Lung (tissue), 11 donors: ENCODE measurements at regions not wholly inside any gene's neighbourhood (a gene's known extent, or its start where the extent isn't known, plus 50 kb on each side); places are given as distances from the start of the nearest gene placed in this dataset.

Source experiments
- ATAC-seq: fragments of 200-7000 bp; cut with Tn5 transposase; one replicate; pipeline ENCODE4 v1.9.1; 2020; ENCODE audit warnings: moderate number of reproducible peaks; ENCODE audit not compliant: insufficient read depth, low FRiP score
- DNase-seq, 3 donors: peaks; one replicate each; pipeline ENCODE4 v3.0.0-alpha.2; 2013 to 2017
- H3K27ac ChIP-seq, 2 donors: one replicate each; pipeline ENCODE4 v1.5.1; 2013; ENCODE audit warnings: mild to moderate bottlenecking in 2 of 2, moderate library complexity in 2 of 2, control low read depth in 1 of 2, inconsistent platforms in 1 of 2, low read depth in 1 of 2, low read length in 1 of 2
- H3K27me3 ChIP-seq, 3 donors: one replicate each; pipeline ENCODE4 v1.5.1; 2013; ENCODE audit warnings: low read length in 2 of 3; ENCODE audit not compliant: control insufficient read depth in 3 of 3, insufficient read depth in 3 of 3
- H3K36me3 ChIP-seq, 4 donors: one replicate each; pipeline ENCODE4 v1.5.1; 2013; ENCODE audit warnings: low read length in 4 of 4, mild to moderate bottlenecking in 1 of 4, moderate library complexity in 1 of 4; ENCODE audit not compliant: control insufficient read depth in 4 of 4, insufficient read depth in 4 of 4
- H3K4me1 ChIP-seq, 5 donors: one replicate each; pipeline ENCODE4 v1.5.1; 2013; ENCODE audit warnings: low read length in 5 of 5, mild to moderate bottlenecking in 2 of 5, moderate library complexity in 1 of 5; ENCODE audit not compliant: control insufficient read depth in 5 of 5, insufficient read depth in 5 of 5
- H3K4me3 ChIP-seq: one replicate; pipeline ENCODE4 v1.5.1; 2013; ENCODE audit warnings: mild to moderate bottlenecking, control low read depth, moderate library complexity
- H3K9ac ChIP-seq, 2 donors: one replicate each; pipeline ENCODE4 v1.5.1; 2013; ENCODE audit warnings: low read length in 2 of 2, control low read depth in 1 of 2; ENCODE audit not compliant: insufficient read depth in 1 of 2
- H3K9me3 ChIP-seq, 4 donors: one replicate each; pipeline ENCODE4 v1.5.1; 2013; ENCODE audit warnings: low read length in 3 of 4, mild to moderate bottlenecking in 1 of 4, moderate library complexity in 1 of 4; ENCODE audit not compliant: control insufficient read depth in 4 of 4, insufficient read depth in 3 of 4
- WGBS, 2 donors: extraction: QIAGEN DNeasy Blood & Tissue Kit; methylation state at CpG; one replicate each; pipeline ENCODE4 v1.1.7; 2013; 5-methylcytosine and 5-hydroxymethylcytosine counted together
- TF ChIP-seq, protein P1 (sequence below): IDR thresholded peaks from 2 replicates; pipeline ENCODE4 v1.5.1; 2012; ENCODE audit warnings: mild to moderate bottlenecking; ENCODE audit errors: control extremely low read depth, extremely low read depth
- donor health status: control.
- donor health status: control.
- donor health status: Bipolar disorder and iron deficiency.
- donor health status: healthy.
- donor health status: DM: yes; HTN: yes; CAD: no.

DNA sequence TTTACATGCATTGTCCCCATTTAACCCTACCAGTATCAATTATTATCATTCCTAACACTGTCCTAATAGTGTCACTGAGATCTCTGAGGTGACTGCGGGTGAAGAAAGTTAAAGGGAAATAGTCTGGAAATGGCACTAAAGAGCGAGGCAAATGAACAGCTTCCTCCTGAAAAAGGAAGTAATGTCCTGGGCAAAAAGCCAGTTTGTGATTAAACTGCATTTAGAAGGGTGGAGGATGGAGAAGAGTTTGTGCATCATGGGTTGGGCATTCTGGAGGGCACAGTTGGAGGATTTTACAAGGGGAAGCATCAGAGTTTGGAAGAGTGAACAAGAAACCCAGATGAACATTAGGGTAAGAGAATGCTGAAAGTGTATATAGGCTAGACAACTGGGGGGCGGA lies 60.5 kb upstream of the SLC25A4 start:
- H3K4me3 ChIP-seq = no peak overlapping the region
- H3K27me3 ChIP-seq = peaks cover 0 to 3% (median 0%) of the 10 kb centered on the region in 3 donors
- ATAC-seq (no peak), DNase-seq (no peak)
- no peaks in the 10 kb centered on the region for H3K9me3 ChIP-seq
- no peak overlapping the region for H3K9ac ChIP-seq
- H3K27ac ChIP-seq = no peak overlapping the region
- no peaks in the 10 kb centered on the region for H3K36me3 ChIP-seq
- WGBS, 2 donors = 47 to 58% methylated on average over 3 of the region's 3 CpGs
- no peaks in the 10 kb centered on the region for H3K4me1 ChIP-seq
- TF ChIP-seq, protein P1, sequence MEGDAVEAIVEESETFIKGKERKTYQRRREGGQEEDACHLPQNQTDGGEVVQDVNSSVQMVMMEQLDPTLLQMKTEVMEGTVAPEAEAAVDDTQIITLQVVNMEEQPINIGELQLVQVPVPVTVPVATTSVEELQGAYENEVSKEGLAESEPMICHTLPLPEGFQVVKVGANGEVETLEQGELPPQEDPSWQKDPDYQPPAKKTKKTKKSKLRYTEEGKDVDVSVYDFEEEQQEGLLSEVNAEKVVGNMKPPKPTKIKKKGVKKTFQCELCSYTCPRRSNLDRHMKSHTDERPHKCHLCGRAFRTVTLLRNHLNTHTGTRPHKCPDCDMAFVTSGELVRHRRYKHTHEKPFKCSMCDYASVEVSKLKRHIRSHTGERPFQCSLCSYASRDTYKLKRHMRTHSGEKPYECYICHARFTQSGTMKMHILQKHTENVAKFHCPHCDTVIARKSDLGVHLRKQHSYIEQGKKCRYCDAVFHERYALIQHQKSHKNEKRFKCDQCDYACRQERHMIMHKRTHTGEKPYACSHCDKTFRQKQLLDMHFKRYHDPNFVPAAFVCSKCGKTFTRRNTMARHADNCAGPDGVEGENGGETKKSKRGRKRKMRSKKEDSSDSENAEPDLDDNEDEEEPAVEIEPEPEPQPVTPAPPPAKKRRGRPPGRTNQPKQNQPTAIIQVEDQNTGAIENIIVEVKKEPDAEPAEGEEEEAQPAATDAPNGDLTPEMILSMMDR = no peak

DNA sequence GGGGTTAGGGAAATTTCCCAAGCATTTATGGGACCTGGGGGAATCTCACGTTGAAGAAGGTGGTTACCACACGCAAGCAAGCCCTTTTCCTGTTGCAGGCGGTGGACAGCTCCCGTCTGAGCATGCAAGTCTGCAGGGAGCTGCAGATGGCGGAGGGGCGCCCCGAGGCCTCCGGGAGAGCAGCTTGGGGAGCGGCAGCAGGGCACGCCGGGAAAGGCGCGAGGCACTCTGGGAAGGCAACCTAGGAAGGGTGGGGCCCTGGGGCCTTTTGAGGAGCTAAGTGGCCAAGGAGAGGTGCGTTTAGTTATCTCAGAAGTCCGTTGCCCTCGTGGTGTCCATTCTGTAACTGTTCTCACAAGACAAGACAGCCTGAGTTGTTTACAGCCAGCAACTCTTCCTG lies 57.0 kb upstream of the SLC25A4 start:
- TF ChIP-seq, protein P1 = no peak
- 62 to 76% methylated on average over 16 of the region's 16 CpGs for WGBS, 2 donors
- no peak for DNase-seq
- no peaks in the 10 kb centered on the region for H3K36me3 ChIP-seq
- no peaks in the 10 kb centered on the region for H3K9me3 ChIP-seq
- H3K9ac ChIP-seq = no peak overlapping the region
- no peak for ATAC-seq
- no peaks in the 10 kb centered on the region for H3K27me3 ChIP-seq
- peaks cover 0 to 8% (median 0%) of the 10 kb centered on the region in 5 donors for H3K4me1 ChIP-seq
- no peak overlapping the region for H3K4me3 ChIP-seq
- no peak overlapping the region for H3K27ac ChIP-seq

DNA sequence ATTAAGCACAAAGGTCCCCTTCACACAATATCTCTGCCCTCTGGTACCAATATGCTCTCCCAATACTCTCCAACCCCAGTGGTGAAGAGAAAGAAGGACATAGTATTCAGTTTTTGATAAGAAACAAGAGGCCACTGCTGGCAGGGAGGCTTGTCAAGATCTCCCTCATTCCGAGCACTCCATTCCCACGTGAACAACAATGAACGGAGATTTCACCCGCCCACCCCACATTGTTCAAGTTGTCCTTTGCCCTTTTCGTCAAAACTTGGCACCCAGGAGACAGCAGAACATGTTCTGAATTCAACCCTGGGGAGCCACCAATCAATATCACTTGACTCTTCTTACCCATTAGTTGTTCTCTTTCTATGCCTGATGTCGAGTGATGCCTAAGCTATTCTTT lies 54.2 kb upstream of the SLC25A4 start:
- WGBS, 2 donors = 80 to 96% methylated on average over 6 of the region's 6 CpGs
- Histone ChIP-seq H3K9ac (no peak overlapping the region), H3K27ac (no peak overlapping the region), H3K9me3 (no peaks in the 10 kb centered on the region), H3K27me3 (no peaks in the 10 kb centered on the region), H3K4me3 (no peak overlapping the region), H3K36me3 (no peaks in the 10 kb centered on the region), H3K4me1 (peaks cover 0 to 9% (median 0%) of the 10 kb centered on the region in 5 donors)
- no peak for DNase-seq
- TF ChIP-seq, protein P1 = no peak
- ATAC-seq = no peak

GRCh38 chr4:185090592-185090991 lies 52.5 kb upstream of the SLC25A4 start:
- H3K36me3 ChIP-seq = no peaks in the 10 kb centered on the region
- H3K4me1 ChIP-seq = peaks cover 0 to 9% (median 0%) of the 10 kb centered on the region in 5 donors
- no peak overlapping the region for H3K9ac ChIP-seq
- H3K27me3 ChIP-seq = no peaks in the 10 kb centered on the region
- no peak overlapping the region for H3K27ac ChIP-seq
- TF ChIP-seq, protein P1 = no peak
- no peak for ATAC-seq
- DNase-seq = peak in 1 of 3 donors; percentile 17
- 68 to 85% methylated on average over 1 of the region's 1 CpG for WGBS, 2 donors
- H3K4me3 ChIP-seq = no peak overlapping the region
- H3K9me3 ChIP-seq = no peaks in the 10 kb centered on the region
